ENCODE measurements at regions not wholly inside any gene's neighbourhood (a gene's known extent, or its start where the extent isn't known, plus 50 kb on each side); places are given as distances from the start of the nearest gene placed in this dataset.

DNA sequence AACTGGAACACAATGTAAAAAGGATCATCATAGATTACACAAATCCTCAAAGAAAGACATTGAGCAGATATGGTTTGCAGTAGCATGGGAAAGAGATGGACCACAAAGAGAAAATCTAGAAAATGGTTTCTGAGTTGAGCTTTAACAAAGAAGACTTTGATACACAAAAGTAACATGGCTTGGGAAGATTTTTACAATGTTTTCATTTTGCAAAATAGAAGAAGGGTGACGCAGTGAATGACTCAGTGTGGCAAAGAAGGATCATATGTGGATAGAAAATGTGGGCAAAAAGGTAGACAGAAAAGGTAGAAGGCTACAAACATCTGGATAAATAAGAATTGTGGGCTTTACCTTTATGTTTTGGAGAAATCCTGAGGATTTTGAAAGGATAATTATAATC, 1220.5 kb downstream of the PCDH17 start:
- TF ChIP-seq, protein P1, sequence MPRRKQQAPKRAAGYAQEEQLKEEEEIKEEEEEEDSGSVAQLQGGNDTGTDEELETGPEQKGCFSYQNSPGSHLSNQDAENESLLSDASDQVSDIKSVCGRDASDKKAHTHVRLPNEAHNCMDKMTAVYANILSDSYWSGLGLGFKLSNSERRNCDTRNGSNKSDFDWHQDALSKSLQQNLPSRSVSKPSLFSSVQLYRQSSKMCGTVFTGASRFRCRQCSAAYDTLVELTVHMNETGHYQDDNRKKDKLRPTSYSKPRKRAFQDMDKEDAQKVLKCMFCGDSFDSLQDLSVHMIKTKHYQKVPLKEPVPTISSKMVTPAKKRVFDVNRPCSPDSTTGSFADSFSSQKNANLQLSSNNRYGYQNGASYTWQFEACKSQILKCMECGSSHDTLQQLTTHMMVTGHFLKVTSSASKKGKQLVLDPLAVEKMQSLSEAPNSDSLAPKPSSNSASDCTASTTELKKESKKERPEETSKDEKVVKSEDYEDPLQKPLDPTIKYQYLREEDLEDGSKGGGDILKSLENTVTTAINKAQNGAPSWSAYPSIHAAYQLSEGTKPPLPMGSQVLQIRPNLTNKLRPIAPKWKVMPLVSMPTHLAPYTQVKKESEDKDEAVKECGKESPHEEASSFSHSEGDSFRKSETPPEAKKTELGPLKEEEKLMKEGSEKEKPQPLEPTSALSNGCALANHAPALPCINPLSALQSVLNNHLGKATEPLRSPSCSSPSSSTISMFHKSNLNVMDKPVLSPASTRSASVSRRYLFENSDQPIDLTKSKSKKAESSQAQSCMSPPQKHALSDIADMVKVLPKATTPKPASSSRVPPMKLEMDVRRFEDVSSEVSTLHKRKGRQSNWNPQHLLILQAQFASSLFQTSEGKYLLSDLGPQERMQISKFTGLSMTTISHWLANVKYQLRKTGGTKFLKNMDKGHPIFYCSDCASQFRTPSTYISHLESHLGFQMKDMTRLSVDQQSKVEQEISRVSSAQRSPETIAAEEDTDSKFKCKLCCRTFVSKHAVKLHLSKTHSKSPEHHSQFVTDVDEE (CRISPR knock-in tag; IDR thresholded peaks at IDR 0.05): no peak
- no peak for TF ChIP-seq ZC3H10 (CRISPR knock-in tag; IDR thresholded peaks at IDR 0.05)
- no peak for TF ChIP-seq ZNF565 (CRISPR knock-in tag; conservative IDR thresholded peaks at IDR 0.05; ENCODE audit: low read depth)
- no peak for TF ChIP-seq OSR1 (CRISPR knock-in tag; IDR thresholded peaks at IDR 0.05)
- TF ChIP-seq TOX (CRISPR knock-in tag; IDR thresholded peaks at IDR 0.05; ENCODE audit: borderline replicate concordance): no peak

All from SK-N-SH treated with all-trans-retinoic acid at 6 μM for 48 hours (cell line).